ENCODE measurements at regions not wholly inside any gene's neighbourhood (a gene's known extent, or its start where the extent isn't known, plus 50 kb on each side); places are given as distances from the start of the nearest gene placed in this dataset.

DNA sequence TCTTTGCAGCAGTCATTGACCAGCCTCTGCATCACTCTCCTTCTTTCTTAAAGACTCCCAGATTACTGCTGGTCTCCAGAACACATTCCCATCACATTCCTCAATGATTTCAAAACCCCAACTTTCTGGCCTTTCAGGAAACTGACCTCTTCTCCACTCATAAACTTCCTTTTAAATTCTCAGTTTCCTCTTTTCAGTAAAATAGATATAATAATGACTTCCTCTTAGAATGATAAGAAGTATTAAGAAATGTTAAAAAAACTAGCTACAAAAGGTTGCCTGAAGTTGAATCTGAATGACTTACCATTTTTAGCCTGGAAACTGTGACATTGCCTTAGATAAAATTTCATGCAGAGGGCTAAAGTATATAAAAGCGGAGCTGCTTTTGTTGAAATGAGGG, 239.3 kb downstream of the OGFRL1 start:
- DNase-seq (ENCODE audit: low read depth): no peak

DNA sequence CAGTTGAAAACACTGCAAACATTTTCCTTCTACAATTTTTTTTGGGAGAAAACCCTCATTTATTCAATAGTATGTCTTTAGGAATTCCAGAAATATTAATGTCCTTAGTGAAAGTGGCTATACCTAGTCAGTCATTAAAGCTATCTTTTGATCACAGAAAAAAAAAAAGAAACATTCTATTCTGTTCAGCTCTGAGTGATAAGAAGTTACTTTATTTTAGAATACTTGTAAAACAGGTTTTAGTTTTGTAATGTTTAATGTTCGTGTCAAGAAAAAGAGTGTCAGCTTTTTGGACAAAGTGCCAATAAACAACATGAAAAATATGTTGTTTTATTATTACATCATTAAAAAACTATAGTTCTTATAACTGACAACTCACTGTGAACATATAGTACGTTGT, 240.4 kb downstream of the OGFRL1 start:
- DNase-seq (ENCODE audit: low read depth): no peak

DNA sequence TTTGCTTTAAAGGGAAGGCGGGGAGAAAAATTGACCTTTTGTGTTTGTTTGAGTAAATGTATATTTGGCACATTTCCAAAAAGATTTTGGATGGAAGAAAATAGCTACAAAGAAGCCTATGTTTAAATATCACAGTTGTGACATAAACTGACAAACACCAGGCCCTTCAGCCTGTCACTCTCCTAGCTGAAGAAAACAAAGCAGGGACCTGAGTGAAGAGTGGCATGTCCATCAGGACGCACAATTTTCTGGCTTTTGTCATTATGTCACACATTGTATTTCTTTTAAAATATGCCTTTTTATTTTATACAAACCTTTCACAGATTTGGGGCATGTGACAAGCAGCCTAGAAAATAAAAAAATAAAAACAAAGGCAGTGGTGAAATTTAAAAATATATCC, 241.2 kb downstream of the OGFRL1 start:
- DNase-seq (ENCODE audit: low read depth): no peak

DNA sequence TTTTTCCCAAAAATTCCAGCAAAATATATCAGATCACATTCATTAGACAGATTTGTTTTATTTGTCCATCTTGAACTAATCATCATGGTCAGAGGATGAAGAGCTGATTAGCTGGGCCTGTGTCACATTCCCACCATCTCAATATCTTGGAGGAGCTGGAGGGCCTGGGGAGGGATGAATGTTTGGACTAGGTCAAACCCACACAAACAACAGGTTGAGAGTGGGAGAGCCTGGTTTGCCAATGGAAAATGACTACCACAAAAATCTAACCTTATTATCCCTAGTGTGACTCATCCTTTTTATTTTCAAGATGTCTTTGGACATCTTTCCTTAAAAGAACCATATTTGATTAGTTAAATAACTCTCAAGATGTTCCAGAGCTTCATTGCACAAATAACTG, 242.4 kb downstream of the OGFRL1 start:
- DNase-seq (ENCODE audit: low read depth): no peak

DNA sequence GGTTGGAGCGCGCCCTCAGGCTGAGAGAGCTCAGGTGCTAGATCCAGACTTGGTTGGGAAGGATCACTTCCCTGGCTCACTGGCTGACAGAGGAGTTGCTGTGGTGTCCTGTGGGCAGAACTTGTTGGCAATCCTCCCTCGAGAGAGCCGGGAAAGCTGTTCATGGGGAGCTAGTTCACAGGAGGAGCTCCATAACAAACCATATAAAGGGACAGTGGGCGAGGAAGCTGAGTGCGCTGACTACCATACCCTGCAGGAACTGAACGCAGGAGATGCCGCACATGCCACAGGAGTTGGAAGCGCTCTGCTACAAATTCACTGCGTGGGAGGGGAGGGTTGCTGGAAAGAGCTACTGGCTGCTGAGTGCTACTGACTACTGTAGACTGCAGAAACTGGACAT, 243.2 kb downstream of the OGFRL1 start:
- DNase-seq (ENCODE audit: low read depth): no peak

DNA sequence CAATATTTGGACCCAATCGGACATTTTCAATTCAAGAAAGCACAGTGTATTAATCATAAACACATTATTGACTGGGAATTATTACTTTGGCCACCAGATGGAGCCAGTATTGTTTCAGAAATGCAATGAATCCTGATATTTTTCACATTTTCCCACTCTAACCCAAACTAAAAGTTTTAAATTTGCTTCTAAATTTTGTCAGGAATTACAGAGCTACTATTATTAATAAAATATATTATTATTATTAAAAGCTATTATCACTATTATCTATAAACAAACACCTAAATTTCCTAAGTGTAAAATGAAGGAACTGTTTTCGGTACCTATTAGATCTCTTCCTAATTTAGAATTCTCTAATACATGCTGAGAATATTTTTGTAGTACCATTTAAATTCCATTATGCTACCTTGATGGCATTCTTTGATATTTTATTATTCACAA, 245.3 kb downstream of the OGFRL1 start:
- no peak for DNase-seq (ENCODE audit: low read depth)

DNA sequence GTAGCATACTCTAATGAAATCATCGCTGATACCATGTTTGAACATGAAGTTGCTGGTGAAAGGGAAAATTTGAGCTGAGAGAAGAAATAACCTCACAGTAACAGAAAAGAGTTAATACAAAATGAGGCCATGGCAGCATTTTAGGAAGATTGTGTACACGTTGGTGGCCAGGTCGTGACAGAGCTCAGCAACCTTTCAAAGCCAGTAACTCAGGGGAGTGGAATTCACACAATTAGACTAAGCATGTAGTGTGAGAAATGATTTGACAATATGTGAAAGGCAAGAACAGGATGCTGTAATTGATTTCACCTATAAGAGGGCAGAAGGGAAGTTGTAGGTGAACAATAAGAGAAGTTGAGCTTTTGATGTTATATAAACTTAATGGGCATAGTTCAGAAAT, 246.3 kb downstream of the OGFRL1 start:
- no peak for DNase-seq (ENCODE audit: low read depth)

DNA sequence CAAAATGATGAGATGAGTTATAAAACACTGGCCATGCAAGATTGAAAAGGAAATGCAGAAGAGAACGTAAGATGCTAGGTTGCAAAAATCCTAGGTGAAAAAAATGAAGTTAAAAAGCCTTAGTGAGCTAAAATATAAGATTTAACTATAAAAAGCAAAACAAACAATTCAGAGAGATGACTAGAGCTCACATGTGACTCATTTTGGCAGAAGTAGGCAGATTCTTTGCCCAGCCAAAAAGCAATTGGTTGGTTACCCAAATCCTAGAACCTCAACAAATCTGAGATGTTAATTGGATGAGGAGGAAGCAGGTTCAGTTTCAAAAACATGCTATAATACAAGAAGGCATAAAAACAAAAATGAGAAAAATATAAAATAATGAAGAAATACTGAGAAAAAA, 249.1 kb downstream of the OGFRL1 start:
- DNase-seq (ENCODE audit: low read depth): no peak

DNA sequence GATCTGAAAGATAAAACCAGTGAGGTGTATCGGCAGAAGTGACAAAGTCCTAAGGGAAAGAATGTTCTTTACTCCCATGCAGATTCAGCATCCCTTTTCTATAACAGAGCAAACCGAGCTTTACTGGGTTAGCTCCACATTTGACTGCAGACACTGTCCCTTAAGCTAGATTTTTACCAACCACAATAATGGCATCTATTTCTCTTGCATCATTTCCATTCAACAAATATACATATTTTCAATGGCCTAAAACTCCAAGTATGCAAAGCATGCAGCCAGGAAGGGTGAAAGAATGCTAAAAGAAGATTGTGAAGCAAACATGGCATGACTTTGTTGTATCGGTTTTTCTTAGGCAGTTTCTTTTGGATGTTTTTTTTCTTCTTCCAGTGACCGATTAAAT, 255.4 kb downstream of the OGFRL1 start:
- no peak for DNase-seq (ENCODE audit: low read depth)

DNA sequence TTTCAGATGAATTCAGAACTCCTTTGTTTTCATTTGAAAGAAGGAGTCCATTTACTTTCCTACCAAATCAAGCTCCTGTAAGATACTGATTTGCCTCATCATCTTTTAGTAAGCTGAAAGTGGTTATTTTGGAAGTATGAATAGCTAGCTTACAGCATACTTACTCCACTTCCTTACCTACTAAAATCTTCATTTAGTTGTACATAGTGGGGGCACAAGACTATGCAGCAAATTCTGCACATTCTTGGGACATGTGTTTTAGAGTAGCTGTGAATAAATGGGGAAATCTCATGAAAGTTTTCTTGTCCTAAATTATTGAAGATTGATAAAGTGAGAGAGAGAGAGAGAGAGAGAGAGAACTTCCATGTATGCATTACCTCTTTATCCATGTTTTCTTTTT, 256.3 kb downstream of the OGFRL1 start:
- DNase-seq (ENCODE audit: low read depth): no peak

DNA sequence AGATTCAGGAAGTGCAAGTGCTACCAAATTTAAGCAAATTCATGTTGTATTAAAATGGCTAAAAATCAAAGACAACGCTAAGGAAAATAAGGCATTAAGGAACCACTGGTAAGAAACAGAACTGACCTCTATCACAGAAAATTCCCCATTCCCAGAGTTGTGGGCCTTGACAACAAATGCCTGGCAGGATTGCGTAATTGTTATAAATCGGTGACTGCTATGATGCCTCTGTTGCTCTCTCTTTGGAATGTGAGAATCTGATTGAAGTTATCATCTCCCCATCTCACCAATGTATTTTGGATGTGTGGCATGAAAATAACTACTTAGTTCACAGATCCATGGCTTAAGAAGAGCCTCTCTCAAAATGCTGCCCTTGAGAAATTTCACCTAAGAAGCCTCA, 257.3 kb downstream of the OGFRL1 start:
- no peak for DNase-seq (ENCODE audit: low read depth)

DNA sequence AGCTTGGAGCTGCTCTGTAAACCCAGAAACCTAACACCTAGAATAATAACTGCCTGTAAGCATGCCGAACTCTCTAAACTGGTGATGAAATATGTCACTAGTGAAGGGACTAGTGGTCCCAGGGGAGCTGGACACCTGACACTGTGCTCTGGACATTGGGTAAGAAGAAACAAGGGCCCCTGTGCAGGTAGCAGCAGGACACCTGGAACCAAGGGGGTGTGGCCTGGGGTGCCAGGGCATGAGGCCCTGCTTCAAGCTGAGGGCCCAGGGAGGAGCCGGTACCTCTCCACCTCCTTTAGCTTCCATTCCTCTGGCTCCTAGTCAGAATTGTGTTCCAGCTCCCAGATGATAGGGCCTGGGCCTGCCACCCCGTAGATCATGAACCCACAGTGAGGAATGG, 263.2 kb downstream of the OGFRL1 start:
- DNase-seq (ENCODE audit: low read depth): no peak

DNA sequence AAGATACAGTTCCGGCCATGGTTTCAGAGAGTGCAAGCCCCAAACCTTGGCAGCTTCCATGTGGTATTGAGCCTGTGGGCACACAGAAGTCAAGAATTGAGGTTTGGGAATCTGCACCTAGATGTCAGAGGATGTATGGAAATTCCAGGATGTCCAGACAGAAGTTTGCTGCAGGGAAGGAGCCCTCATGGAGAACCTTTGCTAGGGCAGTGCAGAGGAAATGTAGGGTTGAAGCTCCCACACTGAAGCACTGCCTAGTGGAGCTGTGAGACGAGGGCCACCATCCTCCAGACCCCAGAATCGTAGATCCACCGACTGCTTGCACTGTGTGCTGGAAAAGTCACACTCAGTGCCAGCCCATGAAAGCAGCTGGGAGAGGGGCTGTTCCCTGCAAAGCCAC, 267.5 kb downstream of the OGFRL1 start:
- DNase-seq (ENCODE audit: low read depth): no peak

DNA sequence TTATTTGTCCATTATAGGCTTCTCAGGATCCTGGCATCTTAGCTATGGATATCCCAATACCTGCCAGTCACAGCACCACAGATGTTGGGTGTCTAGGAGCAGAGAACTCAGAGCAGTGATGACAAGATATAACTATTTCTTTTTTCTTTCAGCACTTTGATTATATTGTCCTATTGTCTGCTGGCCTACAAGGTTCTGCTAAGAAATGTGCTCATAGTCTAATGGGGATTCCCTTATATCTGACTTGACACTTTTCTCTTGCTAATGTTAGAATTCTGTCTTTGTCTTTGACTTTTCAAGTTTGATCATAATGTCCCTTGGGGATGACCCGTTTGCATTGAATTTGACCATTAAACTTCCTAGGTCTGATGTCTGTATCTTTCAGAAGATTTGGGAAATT, 270.4 kb downstream of the OGFRL1 start:
- DNase-seq (ENCODE audit: low read depth): no peak

DNA sequence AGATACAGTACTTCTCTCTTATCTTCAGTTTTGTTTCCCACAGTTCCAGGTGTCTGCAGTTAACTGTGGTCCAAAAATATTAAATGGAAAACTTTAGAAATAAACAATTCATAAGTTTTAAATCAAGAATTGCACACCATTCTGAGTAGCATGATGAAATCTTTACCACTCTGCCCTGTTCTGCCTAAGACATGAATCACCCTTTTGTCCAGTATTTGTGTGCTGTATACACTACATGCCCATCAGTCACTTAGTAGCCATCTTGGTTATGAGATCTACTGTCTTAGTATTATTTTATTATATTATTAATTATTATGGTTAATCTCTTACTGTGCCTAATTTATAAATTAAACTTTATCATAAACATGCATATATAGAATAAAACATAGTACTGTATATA, 279.0 kb downstream of the OGFRL1 start:
- DNase-seq (ENCODE audit: low read depth): no peak

DNA sequence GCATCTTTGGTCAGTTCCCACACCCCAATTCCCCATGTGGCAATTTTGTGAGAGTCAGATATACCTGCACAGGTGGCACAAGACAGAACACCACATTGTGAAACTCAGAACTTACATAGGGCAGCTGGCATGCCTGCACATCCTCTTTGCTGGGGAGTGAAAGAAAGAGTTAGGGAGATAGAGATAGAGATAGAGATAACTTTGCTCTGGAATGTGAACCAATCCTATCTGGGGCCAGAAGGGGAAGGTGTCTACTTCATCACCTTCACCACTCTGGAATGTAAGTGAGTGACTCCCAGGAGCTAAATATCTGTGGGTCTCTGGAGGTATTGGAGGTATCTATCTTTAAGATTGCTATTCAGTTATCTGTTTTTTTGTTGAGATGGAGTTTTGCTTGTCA, 289.2 kb downstream of the OGFRL1 start:
- DNase-seq (ENCODE audit: low read depth): no peak

DNA sequence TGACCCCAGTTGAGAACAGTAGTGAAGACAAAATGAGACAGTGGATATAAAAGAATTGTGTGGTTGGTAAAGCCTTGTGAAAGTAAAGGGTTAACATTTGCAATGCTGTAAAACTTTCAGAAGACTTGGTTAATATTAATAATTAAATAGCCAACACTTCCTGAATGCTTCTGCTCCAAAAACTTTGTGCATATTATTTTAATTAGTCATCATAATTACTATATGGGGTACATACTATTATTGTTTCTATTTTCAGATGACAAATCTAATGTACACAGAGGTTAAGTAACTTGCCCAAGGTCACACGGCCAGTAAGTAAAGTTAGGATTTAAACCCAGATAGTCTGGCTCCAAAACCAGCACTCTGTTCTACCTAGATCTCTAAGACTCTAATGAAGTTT, 291.3 kb downstream of the OGFRL1 start:
- DNase-seq (ENCODE audit: low read depth): no peak

DNA sequence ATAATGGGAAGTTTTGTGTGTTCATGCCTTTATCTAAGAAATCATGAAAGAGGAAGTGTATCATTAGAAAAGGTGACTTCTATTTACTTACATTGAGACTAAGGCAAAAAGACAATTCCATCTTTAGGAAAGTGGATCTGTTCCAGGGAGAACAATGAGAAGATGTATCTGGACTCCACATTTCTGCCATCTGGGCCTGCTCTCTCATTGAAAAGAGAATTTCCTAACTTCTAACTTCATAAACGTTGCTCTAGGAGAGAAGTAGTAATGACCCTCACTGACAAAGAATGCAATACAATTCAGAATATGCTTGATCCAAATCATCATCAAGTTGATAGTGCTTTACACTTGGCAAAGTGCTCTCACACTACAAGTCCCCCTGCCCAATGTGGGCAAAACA, 294.2 kb downstream of the OGFRL1 start:
- DNase-seq (ENCODE audit: low read depth): no peak

DNA sequence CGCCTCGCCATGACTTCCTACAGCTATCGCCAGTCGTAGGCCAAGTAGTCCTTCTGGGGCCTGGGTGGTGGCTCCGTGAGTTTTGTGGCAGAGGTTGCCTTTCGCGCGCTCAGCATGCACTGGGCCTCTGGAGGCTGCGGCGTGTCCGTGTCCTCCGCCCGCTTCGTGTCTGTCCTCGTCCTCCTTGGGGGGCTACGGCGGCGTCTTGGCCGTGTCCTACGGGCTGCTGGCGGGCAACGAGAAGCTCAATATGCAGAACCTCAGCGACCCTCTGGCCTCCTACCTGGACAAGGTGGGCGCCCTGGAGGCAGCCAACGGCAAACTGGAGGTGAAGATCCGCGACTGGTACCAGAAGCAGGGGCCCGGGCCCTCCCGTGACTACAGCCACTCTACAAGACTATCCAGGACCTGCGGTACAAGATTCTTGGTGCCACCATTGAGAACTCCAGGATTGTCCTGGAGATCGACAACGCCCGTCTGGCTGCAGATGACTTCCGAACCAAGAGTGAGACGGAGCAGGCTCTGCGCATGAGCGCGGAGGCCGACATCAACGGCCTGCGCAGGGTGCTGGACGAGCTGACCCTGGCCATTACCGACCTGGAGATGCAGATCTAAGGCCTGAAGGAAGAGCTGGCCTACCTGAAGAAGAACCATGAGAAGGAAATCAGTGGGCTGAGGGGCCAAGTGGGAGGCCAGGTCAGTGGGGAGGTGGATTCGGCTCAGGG, 296.3 kb downstream of the OGFRL1 start:
- DNase-seq (ENCODE audit: low read depth): no peak

DNA sequence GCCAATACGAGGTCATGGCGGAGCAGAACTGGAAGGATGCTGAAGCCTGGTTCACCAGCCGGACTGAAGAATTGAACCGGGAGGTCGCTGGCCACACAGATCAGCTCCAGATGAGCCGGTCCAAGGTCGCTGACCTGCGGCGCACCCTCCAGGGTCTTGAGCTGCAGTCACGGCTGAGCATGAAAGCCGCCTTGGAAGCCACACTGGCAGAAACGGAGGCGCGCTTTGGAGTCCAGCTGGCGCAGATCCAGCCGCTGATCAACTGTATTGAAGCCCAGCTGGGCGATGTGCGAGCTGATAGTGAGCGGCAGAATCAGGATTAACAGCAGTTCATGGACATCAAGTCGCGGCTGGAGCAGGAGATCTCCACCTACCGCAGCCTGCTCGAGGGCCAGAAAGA, 296.9 kb downstream of the OGFRL1 start:
- DNase-seq (ENCODE audit: low read depth): no peak

DNA sequence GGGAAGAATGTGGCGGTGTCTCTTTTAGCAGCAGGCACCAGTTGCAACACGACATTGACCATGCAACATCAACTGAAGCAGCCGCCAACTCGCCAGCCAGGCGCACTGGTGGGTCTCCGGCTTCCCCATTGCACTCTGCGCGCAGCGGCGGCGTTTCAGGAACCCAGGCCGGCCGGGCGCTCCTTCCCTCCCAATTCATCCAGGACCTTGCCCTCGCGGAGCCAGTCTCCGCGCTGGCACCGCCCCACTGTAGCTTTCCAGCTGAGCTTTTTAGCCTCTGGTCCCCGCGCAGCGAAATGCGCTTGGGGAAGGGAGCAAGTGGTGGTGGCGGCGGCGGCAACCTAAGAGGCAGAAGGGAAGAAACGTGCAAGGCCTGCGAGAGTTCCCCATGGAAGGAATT, 297.9 kb upstream of the RIMS1 start:
- DNase-seq (ENCODE audit: low read depth): no peak

DNA sequence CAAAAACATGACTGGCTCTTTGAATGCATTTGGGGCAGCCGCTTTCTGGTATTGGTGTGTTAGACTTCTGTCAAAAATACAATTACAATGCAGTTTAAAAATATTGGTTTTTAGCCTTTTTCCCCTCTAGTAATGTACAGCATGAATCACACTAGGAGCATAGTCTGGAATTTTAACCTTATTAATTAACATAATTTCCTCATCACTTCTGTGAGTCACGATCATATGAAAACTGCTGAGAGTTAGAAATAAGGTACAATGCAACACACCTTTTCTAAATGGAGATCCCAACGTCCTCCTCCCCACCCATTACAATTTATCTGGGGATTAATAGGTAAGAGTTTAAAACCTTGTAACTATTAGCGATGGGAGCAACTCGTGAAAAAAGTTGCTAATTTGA, 297.1 kb upstream of the RIMS1 start:
- no peak for DNase-seq (ENCODE audit: low read depth)

DNA sequence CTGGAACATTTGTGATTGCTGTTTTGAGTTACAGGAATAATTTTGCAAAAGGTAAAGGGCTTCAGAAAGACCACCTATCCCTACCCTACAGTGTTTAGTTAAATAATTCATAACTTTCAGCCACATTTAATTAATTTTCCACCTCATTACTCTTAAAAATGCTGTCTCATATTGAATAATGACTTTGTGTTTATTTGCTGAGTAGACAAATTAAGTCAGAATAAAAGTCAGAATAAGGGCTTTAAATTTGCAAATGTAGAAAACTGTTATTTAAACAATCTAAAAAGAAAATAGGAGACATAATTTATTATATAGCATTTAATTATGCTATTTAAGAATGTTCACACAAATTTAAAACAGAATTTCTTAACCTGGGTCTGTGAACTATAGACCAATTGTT, 293.7 kb upstream of the RIMS1 start:
- no peak for DNase-seq (ENCODE audit: low read depth)

DNA sequence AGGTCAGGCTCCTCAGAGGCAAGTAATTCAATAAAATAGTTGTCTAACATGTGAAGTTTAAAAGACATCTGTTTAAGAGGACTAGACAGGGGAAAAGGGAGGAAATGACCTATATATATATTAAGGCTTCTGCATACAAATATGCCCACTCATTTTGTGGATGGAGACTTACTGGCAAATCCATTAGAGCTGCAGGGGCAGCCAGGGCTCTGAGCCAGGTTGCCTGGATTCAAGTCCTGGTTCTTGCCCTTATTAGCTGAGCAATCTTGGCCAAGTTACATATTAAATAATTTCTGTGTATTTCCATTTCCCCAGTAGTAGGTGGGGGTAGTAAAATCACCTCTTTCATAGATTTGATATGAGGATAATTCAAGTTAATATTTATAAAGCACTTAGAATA, 287.0 kb upstream of the RIMS1 start:
- DNase-seq (ENCODE audit: low read depth): no peak
